Liver (tissue), 8 donors: ENCODE measurements at regions not wholly inside any gene's neighbourhood (a gene's known extent, or its start where the extent isn't known, plus 50 kb on each side); places are given as distances from the start of the nearest gene placed in this dataset.

Experiments
- DNase-seq: peaks from one replicate; pipeline ENCODE4 v3.0.0-alpha.2; 2017; ENCODE audit warnings: low spot score
- H3K27ac ChIP-seq, 2 donors: one replicate each; pipeline ENCODE4 v1.7.0; 2013; ENCODE audit warnings: inconsistent platforms in 2 of 2, low read length in 2 of 2, control low read depth in 1 of 2, low read depth in 1 of 2, mild to moderate bottlenecking in 1 of 2
- H3K27me3 ChIP-seq, 4 donors: one replicate each; pipeline versions ENCODE4 v1.6.1 to v1.7.0; 2013; ENCODE audit warnings: low read length in 3 of 4, inconsistent platforms in 1 of 4, mild to moderate bottlenecking in 1 of 4, moderate library complexity in 1 of 4; ENCODE audit not compliant: control insufficient read depth in 4 of 4, insufficient read depth in 4 of 4
- H3K36me3 ChIP-seq, 4 donors: one replicate each; pipeline versions ENCODE4 v1.6.1 to v1.7.0; 2013; ENCODE audit warnings: low read length in 3 of 4, mild to moderate bottlenecking in 3 of 4, low read depth in 1 of 4, moderate library complexity in 1 of 4; ENCODE audit not compliant: control insufficient read depth in 4 of 4, insufficient read depth in 3 of 4
- H3K4me1 ChIP-seq, 4 donors: one replicate each; pipeline versions ENCODE4 v1.6.1 to v1.7.0; 2013; ENCODE audit warnings: low read length in 3 of 4, mild to moderate bottlenecking in 3 of 4, moderate library complexity in 1 of 4; ENCODE audit not compliant: control insufficient read depth in 4 of 4, insufficient read depth in 4 of 4
- H3K4me3 ChIP-seq, 3 donors: one replicate each; pipeline versions ENCODE4 v1.6.1 to v1.7.0; 2013; ENCODE audit warnings: low read length in 3 of 3, control low read depth in 1 of 3, low read depth in 1 of 3, mild to moderate bottlenecking in 1 of 3
- H3K9ac ChIP-seq, 2 donors: one replicate each; pipeline ENCODE4 v1.7.0; 2013; ENCODE audit warnings: low read length in 2 of 2, mild to moderate bottlenecking in 2 of 2, moderate library complexity in 2 of 2, control low read depth in 1 of 2, low read depth in 1 of 2
- H3K9me3 ChIP-seq, 4 donors: one replicate each; pipeline versions ENCODE4 v1.6.1 to v1.7.0; 2013; ENCODE audit warnings: low read length in 3 of 4; ENCODE audit not compliant: control insufficient read depth in 4 of 4
- ATF3 ChIP-seq: IDR thresholded peaks from 2 replicates; pipeline ENCODE4 v1.6.1; 2016; ENCODE audit warnings: antibody characterized with exemption
- CTCF ChIP-seq: fragments of 150-350 bp; IDR thresholded peaks from 2 replicates; pipeline ENCODE4 v1.5.1; 2017; ENCODE audit warnings: improper control_type of control experiment, low read depth, low read length; ENCODE audit not compliant: missing input control
- EGR1 ChIP-seq, 2 donors: IDR thresholded peaks; 2 replicates each; pipeline ENCODE4 v1.6.1; 2016 to 2018; ENCODE audit warnings: antibody characterized with exemption in 2 of 2, low read depth in 2 of 2
- FOXA1 ChIP-seq: IDR thresholded peaks from 2 replicates; pipeline ENCODE4 v1.6.1; 2016; ENCODE audit warnings: antibody characterized with exemption
- FOXA2 ChIP-seq: IDR thresholded peaks from 2 replicates; pipeline ENCODE4 v1.6.1; 2016; ENCODE audit warnings: antibody characterized with exemption
- HNF4A ChIP-seq, 2 donors: conservative IDR thresholded peaks; 2 replicates each; pipeline ENCODE4 v1.6.1; 2016; ENCODE audit warnings: antibody characterized with exemption in 2 of 2, mild to moderate bottlenecking in 2 of 2
- HNF4G ChIP-seq: IDR thresholded peaks from 2 replicates; pipeline ENCODE4 v1.6.1; 2016; ENCODE audit warnings: antibody characterized with exemption
- JUND ChIP-seq, 2 donors: IDR thresholded peaks; 2 replicates each; pipeline ENCODE4 v1.6.1; 2016; ENCODE audit warnings: antibody characterized with exemption in 2 of 2
- MAX ChIP-seq: IDR thresholded peaks from 2 replicates; pipeline ENCODE4 v1.6.1; 2016; ENCODE audit warnings: antibody characterized with exemption
- NR2F2 ChIP-seq: IDR thresholded peaks from 2 replicates; pipeline ENCODE4 v1.6.1; 2016; ENCODE audit warnings: antibody characterized with exemption
- RAD21 ChIP-seq, 2 donors: IDR thresholded peaks; 2 replicates each; pipeline ENCODE4 v1.6.1; 2016; ENCODE audit warnings: antibody characterized with exemption in 2 of 2, mild to moderate bottlenecking in 2 of 2
- REST ChIP-seq: IDR thresholded peaks from 2 replicates; pipeline ENCODE4 v1.6.1; 2016; ENCODE audit warnings: antibody characterized with exemption, mild to moderate bottlenecking
- SP1 ChIP-seq: IDR thresholded peaks from 2 replicates; pipeline ENCODE4 v1.6.1; 2018; ENCODE audit warnings: antibody characterized with exemption, mild to moderate bottlenecking
- TAF1 ChIP-seq: conservative IDR thresholded peaks from 2 replicates; pipeline ENCODE4 v1.6.1; 2016; ENCODE audit warnings: antibody characterized with exemption, mild to moderate bottlenecking
- YY1 ChIP-seq: IDR thresholded peaks from 2 replicates; pipeline ENCODE4 v1.6.1; 2016; ENCODE audit warnings: antibody characterized with exemption, mild to moderate bottlenecking
- ZBTB33 ChIP-seq: IDR thresholded peaks from 2 replicates; pipeline ENCODE4 v1.6.1; 2016; ENCODE audit warnings: antibody characterized with exemption
- WGBS: extraction: QIAGEN DNeasy Blood & Tissue Kit; methylation state at CpG from one replicate; pipeline ENCODE4 v1.1.7; 2013; 5-methylcytosine and 5-hydroxymethylcytosine counted together
- donor health status: healthy.
- donor health status: healthy.
- donor health status: healthy.
- donor health status: healthy.
- donor health status: healthy.

- WGBS: 91% methylated on average over 1 of the region's 1 CpG
- TF ChIP-seq YY1: no peak
- no peak for TF ChIP-seq HNF4A (conservative IDR thresholded peaks at IDR 0.05)
- no peak for TF ChIP-seq TAF1
- no peak for TF ChIP-seq FOXA1
- no peak for TF ChIP-seq JUND (IDR thresholded peaks at IDR 0.05)
- TF ChIP-seq NR2F2: no peak
- no peak for TF ChIP-seq FOXA2
- H3K9ac ChIP-seq: no peak overlapping the region
- H3K27ac ChIP-seq: no peak overlapping the region
- peaks cover 0 to 2% (median 0%) of the 10 kb centered on the region in 4 donors for H3K27me3 ChIP-seq
- H3K36me3 ChIP-seq: no peaks in the 10 kb centered on the region
- H3K9me3 ChIP-seq: no peaks in the 10 kb centered on the region
- no peak overlapping the region for H3K4me3 ChIP-seq
- DNase-seq: no peak
- H3K4me1 ChIP-seq: no peaks in the 10 kb centered on the region
These were observed 104.9 kb upstream of the GIMD1 start for GRCh38 chr4:106473515-106473914.

- Histone ChIP-seq H3K27ac (no peak overlapping the region), H3K36me3 (no peaks in the 10 kb centered on the region), H3K4me3 (no peak overlapping the region), H3K9ac (no peak overlapping the region), H3K4me1 (no peaks in the 10 kb centered on the region), H3K9me3 (no peaks in the 10 kb centered on the region), H3K27me3 (no peaks in the 10 kb centered on the region)
- TF ChIP-seq MAX (no peak), TAF1 (no peak), ZBTB33 (no peak), EGR1 (IDR thresholded peaks at IDR 0.05; ENCODE audit: low read depth in 2 of 2) (no peak), NR2F2 (no peak), RAD21 (IDR thresholded peaks at IDR 0.05) (no peak), REST (no peak), HNF4A (conservative IDR thresholded peaks at IDR 0.05) (no peak)
- WGBS: 76% methylated on average over 7 of the region's 7 CpGs
- no peak for DNase-seq
These were observed 102.6 kb upstream of the GIMD1 start for GRCh38 chr4:106471151-106471550.

- 52% methylated on average over 2 of the region's 2 CpGs for WGBS
- TF ChIP-seq TAF1: no peak
- no peak for TF ChIP-seq CTCF
- no peak for TF ChIP-seq RAD21 (IDR thresholded peaks at IDR 0.05)
- no peak for TF ChIP-seq ZBTB33
- no peak for TF ChIP-seq JUND (IDR thresholded peaks at IDR 0.05)
- no peak for TF ChIP-seq SP1
- TF ChIP-seq EGR1 (IDR thresholded peaks at IDR 0.05; ENCODE audit: low read depth in 2 of 2): no peak
- no peak for TF ChIP-seq FOXA1
- no peak for TF ChIP-seq YY1
- no peak for TF ChIP-seq HNF4G
- no peak for TF ChIP-seq NR2F2
- no peak for TF ChIP-seq FOXA2
- no peak for TF ChIP-seq ATF3
- H3K27ac ChIP-seq: no peak overlapping the region
- no peaks in the 10 kb centered on the region for H3K4me1 ChIP-seq
- H3K9me3 ChIP-seq: no peaks in the 10 kb centered on the region
- H3K4me3 ChIP-seq: no peak overlapping the region
- no peak for DNase-seq
- no peaks in the 10 kb centered on the region for H3K36me3 ChIP-seq
- H3K9ac ChIP-seq: no peak overlapping the region
- no peaks in the 10 kb centered on the region for H3K27me3 ChIP-seq
These were observed 95.0 kb upstream of the GIMD1 start for GRCh38 chr4:106463622-106464021.
